ENCODE measurements at regions not wholly inside any gene's neighbourhood (a gene's known extent, or its start where the extent isn't known, plus 50 kb on each side); places are given as distances from the start of the nearest gene placed in this dataset.
A peak's percentile ranks its signal among the peaks of the same experiment; 100 is the strongest.

DNA sequence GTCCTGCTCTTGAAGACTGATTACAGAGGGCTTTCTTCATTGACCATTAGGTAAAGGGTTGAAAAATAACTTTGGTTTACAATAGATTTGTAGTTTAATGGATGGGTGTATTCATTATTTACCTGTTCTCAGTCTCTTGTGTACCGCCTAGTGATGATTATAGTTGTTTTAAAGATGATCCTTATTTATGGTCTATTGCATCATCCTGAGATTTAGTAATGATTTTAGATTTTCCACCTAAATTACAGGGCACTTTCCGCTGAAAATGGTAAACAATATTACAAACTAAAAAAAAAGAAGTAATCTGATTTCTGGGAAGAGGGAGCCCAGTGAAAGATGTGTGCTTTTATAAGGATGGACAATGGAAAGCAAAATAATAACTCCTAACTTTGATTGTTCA, 78.4 kb upstream of the TMEM33 start:
- H3K27ac ChIP-seq = no peak overlapping the region
- TF ChIP-seq, protein P1, sequence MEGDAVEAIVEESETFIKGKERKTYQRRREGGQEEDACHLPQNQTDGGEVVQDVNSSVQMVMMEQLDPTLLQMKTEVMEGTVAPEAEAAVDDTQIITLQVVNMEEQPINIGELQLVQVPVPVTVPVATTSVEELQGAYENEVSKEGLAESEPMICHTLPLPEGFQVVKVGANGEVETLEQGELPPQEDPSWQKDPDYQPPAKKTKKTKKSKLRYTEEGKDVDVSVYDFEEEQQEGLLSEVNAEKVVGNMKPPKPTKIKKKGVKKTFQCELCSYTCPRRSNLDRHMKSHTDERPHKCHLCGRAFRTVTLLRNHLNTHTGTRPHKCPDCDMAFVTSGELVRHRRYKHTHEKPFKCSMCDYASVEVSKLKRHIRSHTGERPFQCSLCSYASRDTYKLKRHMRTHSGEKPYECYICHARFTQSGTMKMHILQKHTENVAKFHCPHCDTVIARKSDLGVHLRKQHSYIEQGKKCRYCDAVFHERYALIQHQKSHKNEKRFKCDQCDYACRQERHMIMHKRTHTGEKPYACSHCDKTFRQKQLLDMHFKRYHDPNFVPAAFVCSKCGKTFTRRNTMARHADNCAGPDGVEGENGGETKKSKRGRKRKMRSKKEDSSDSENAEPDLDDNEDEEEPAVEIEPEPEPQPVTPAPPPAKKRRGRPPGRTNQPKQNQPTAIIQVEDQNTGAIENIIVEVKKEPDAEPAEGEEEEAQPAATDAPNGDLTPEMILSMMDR (IDR thresholded peaks at IDR 0.05) = no peak

DNA sequence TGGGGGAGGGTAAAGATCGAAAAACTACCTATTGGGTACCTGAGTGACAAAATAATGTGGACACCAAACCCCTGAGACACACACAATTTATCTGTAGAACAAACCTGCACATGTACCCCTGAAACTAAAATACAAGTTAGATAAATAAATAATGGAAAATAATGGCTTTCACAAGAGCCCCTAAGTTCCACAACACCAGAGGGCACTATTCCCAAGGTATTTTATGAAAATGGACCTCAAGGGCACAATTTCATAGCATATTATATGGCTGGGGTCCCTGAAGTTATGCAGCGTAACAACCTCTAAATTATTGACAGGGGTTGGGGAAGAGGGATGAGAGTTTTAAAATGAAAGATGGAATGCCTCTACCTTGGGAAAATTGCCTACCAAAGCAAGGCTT, 81.3 kb upstream of the TMEM33 start:
- no peak for TF ChIP-seq ZFX (IDR thresholded peaks at IDR 0.05; ENCODE audit: borderline replicate concordance)
- TF ChIP-seq, protein P1 (IDR thresholded peaks at IDR 0.05) = peak; percentile 29
- no peak overlapping the region for H3K27ac ChIP-seq

DNA sequence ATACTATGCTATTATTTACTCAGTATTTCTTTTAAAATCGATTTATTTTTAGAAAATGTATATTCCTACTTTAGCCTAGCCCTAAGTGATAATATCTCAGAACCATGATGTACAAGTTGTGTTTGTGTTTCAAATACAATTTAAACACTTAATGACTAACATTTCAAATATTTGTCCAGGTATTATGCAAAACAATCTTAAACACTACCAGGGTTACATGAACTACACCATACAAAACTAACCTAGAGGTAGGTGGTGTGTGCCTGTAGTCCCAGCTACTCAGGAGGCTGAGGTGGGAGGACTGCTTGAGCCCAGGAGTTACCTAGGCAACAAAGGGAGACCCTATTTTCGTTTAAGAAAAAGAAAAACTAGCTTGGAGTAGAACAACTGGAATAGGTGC, 83.0 kb upstream of the TMEM33 start:
- TF ChIP-seq, protein P1 (IDR thresholded peaks at IDR 0.05) = no peak
- H3K27ac ChIP-seq = 0 out of 2 replicates have a peak overlapping the region, but pooled peaks have one; percentile 10

DNA sequence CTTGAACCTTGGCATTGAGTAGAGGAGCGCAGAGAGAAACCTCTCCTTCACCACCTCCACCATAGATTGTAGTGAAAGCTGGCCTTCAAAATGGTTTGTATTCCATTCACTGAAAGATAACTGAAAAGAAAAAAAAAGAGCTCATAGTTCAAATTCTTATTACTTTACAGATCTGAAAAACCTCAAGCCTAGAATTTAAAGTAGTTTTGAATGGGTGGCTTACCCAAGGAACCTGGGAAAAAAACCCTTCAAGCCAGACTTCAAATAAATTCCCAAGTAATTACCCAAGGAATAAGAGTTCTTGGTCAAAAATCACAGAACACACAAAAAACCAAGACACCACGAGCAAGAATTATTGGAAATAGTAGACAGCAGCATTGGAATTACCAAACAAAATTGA, 83.6 kb upstream of the TMEM33 start:
- no peak for TF ChIP-seq ZFX (IDR thresholded peaks at IDR 0.05; ENCODE audit: borderline replicate concordance)
- TF ChIP-seq, protein P1 (IDR thresholded peaks at IDR 0.05) = no peak
- no peak overlapping the region for H3K27ac ChIP-seq

DNA sequence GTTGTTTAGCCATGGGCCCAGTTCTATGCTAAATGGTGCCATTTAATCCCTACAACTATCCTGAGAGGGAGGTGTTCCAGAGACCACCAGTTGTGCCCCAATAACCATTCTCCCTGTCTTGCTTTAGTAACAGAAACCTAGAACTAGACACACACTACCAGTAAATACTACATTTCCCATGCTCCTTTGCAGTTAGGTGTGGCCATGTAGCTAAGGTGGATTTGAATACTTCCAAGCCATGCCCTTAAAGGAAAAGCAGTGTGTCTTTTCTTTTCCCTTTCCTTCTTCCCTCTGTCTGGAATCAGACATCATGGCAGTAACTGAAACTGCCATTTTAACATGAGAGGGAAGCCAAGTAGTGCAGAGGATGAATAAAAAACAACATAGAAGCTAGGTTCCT, 90.9 kb upstream of the TMEM33 start:
- H3K27ac ChIP-seq = no peak overlapping the region
- TF ChIP-seq ZFX (IDR thresholded peaks at IDR 0.05; ENCODE audit: borderline replicate concordance) = no peak
- TF ChIP-seq, protein P1 (IDR thresholded peaks at IDR 0.05) = no peak

DNA sequence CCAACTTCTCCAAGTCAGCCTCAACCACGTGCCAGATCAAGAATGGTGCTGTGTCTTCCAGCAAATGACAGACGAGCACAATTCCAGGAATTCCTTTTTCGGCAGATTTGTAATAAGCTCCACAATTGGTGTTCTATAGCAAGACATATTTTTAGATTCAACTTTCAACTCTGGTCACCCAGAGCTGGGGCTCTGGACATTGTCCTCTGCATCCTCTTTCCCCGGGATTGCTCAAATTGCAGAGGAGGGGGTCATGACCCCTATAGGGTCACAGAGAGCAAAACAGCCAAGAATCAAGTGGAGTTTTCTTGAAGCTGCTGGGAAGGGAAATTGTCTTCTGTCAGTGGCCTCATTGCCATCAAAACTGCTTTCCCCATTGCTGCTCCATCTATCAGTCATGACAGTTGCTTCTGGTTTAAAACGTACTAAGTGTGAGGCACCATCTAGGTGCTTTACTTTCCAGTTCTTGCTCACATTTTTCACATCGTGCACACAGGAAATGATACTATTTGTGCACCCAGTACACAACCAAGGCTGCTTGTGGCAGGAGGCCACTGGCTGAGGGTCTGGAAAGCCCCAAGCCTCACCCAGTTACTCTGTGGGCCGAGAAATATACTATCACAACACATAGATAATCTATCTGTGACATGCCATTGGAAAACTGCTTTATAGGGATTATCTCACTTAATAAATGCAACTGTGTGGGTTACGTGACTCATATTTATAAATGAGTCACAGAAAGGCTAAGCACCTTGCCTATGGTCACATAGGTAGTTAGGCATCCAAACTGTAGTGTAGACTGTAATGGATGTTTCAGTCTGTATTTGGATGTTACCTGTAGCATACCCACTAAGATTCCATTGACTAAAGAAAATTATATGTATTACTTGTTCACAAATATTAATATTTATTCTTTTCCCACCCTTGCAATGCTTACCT, 91.7 kb upstream of the PHOX2B start:
- TF ChIP-seq, protein P1 (IDR thresholded peaks at IDR 0.05) = no peak
- TF ChIP-seq ZFX (IDR thresholded peaks at IDR 0.05; ENCODE audit: borderline replicate concordance) = no peak
- H3K27ac ChIP-seq = no peak overlapping the region

DNA sequence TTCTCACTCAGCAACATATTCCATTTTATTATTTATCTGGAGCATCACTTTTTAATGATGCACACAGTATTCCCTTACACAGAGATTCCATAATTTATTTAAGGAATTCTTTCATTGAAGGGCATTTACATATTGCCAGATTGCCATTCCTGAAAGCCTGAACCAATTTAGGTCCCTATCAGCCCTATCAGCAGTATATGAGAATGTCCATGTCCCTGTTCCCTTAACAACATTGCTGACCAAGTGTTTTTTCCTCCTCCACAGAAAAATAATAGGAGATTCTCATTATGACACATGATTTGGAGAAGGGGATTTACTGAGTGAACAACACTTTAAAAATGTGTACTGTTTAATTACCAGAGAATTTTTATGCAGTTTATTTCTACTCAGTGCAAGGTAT, 90.1 kb upstream of the PHOX2B start:
- no peak overlapping the region for H3K27ac ChIP-seq

More for the DNA sequence above, 90.1 kb upstream of the PHOX2B start:
- no peak for TF ChIP-seq ZFX (IDR thresholded peaks at IDR 0.05; ENCODE audit: borderline replicate concordance)
- TF ChIP-seq, protein P1 (IDR thresholded peaks at IDR 0.05) = no peak

All from 22Rv1 (cell line).